ENCODE measurements at regions not wholly inside any gene's neighbourhood (a gene's known extent, or its start where the extent isn't known, plus 50 kb on each side); places are given as distances from the start of the nearest gene placed in this dataset.

DNA sequence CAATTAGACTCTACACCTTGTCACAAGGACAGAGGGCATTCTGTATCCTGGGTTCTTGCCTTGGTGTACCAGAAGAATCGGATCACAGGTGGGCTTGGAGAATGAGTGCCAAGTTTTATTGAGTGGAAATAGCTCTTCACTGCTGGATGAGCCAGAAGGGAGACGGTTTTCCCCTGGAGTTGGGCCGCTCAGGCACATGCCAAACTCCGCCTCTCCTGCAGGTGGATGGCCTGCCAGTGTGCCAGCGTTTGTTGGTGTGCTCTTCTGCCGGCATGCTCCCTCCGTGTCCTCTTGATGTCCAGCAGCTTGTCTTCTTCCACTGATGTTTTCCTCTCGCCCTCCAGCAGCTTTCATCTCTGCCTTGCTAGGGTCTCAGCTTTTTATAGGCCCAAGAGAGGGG is 115.5 kb upstream of the RAB27B start:
- DNase-seq = no peak
- in situ Hi-C loops (cut with HindIII; ENCODE audit: low pct_ligation_motif_present, low pct_unique_long_range_greater_than_20kb, low sequenced_read_pairs) = no loop called here

DNA sequence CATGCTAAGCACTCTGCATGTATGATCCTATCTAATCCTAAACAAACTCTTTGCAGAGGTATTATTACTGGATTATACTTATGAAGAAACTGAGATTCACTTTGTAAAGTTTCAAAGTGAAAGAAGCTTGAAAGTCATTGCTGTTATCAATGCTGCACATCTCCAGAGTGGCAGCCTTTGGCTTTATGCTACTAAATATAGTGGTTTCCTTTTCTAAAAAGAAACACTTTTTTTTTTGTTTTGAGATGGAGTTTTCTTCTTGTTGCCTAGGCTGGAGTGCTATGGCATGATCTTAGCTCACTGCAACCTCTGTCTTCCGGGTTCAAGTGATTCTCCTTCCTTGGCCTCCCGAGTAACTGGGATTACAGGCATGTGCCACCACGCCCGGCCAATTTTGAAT is 114.9 kb upstream of the RAB27B start:
- DNase-seq = no peak
- in situ Hi-C loops (cut with HindIII; ENCODE audit: low pct_ligation_motif_present, low pct_unique_long_range_greater_than_20kb, low sequenced_read_pairs) = no loop called here

DNA sequence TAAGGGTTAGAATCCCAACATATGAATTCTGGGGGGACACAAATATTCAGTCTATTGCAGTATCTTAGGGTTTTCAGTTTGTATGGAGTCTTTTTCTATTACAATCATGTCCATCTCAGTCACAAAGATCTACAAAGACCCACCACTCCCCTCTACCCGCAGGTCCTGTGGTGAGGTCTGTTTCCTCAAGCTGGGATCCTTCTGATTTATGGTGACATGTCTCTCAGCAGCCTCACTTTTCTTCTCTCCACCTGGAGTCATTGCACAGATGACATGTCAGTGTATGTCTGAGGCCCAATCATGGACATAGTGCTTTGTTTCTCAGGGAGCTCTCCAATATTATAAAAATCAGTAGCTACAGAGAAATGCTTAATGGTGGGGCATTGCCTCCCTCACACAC is 113.4 kb upstream of the RAB27B start:
- no peak for DNase-seq
- in situ Hi-C loops (cut with HindIII; ENCODE audit: low pct_ligation_motif_present, low pct_unique_long_range_greater_than_20kb, low sequenced_read_pairs) = no loop called here

DNA sequence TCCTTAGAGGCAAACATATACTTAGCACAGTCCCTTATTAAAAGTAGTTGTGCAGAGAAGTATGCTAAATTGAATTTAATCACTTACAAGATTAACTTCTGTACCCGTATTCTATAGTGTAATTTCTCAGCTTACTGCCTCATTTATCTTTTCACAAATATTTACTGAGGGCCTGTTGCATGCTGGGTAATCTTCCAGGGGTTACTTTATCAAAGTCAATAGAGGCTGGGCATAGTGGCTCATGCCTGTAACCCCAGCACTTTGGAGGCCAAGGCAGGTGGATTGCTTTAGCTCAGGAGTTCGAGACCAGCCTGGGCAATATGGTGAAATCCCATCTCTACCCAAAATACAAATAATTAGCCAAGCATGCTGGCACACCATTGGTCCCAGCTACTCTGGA is 111.7 kb upstream of the RAB27B start:
- no peak for DNase-seq

GRCh38 chr18:54717673-54718407 is 110.4 kb upstream of the RAB27B start:
- in situ Hi-C loops (cut with HindIII; ENCODE audit: low pct_ligation_motif_present, low pct_unique_long_range_greater_than_20kb, low sequenced_read_pairs) = no loop called here
- no peak for DNase-seq

More for the DNA sequence above, 111.7 kb upstream of the RAB27B start:
- in situ Hi-C loops (cut with HindIII; ENCODE audit: low pct_ligation_motif_present, low pct_unique_long_range_greater_than_20kb, low sequenced_read_pairs) = no loop called here

DNA sequence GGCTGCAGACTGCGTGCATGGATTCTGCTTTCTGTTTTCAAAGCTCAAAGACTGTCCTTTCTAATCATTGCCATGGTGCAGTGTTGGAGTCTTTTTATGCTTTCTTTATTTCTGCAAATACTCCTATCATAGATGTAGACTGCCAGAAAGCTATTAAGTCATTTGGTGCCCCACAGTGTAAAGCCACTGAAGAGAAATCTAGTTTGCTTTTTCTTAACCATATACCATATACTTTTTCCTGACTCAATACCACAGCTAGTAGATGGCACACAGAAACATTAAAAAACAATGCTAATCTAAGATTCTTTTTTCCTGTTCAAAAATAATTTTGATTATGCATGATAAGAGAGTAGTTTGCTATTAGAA is 109.9 kb upstream of the RAB27B start:
- DNase-seq = no peak
- in situ Hi-C loops (cut with HindIII; ENCODE audit: low pct_ligation_motif_present, low pct_unique_long_range_greater_than_20kb, low sequenced_read_pairs) = no loop called here

DNA sequence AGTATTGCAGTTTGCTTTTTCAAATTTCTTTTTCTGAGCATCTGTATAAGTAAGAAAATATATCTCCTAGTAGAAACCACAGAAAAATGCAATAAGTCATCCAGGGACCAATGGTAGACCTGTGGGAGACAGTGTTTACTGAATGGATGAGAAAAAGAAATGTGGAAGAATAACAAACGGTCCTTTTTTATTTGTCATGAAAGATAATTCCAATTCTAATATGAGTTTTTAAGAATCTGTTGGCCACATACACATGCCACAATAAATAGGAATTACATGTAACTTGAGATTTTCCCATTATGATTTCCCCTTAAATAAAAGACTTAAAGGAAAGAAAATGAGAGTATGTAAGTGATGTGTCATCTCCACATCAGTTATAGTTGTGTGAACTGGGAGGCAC is 107.7 kb upstream of the RAB27B start:
- in situ Hi-C loops (cut with HindIII; ENCODE audit: low pct_ligation_motif_present, low pct_unique_long_range_greater_than_20kb, low sequenced_read_pairs) = no loop called here

GRCh38 chr18:54726143-54726542 is 102.1 kb upstream of the RAB27B start:
- in situ Hi-C loops (cut with HindIII; ENCODE audit: low pct_ligation_motif_present, low pct_unique_long_range_greater_than_20kb, low sequenced_read_pairs) = no loop called here

More for the DNA sequence above, 107.7 kb upstream of the RAB27B start:
- no peak for DNase-seq

DNA sequence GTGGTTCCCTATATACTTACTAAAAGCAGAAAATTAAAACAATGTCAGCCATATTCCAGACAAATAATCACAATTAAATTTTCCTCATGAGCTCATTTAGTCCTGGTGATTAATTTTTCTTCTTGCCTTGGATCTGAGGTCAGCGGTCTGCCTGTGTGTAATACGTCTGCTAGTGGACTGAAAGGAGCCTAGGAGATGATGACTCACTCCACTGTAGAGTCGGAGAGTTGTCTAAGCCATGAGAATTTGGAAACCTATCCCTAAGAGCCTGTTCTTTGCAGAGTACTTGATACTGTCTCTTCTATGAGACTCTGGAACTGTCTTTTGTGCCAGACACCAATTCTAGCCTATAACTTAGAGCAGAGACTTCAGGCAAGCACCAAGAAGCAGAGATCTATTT is 94.2 kb upstream of the RAB27B start:
- DNase-seq = peak; percentile 13

More at GRCh38 chr18:54726143-54726542, 102.1 kb upstream of the RAB27B start:
- DNase-seq = no peak

DNA sequence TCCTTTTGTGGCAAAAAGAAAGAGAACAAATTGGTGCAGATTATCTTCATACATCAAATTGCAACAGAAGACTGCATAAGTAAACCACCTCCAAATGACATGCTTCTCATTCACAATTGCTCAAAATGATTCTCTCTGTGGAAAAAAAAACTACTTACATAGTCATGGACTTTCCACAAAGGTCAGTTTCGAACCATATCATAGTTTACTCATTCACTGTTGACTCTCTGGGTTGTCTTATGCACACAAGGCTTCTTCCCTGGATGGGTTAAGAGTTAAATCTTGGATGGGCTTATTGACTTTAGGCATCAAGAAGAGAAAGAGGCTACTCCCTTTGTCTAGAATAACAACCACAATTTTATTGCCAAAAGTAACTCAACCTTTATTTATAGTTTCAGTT is 91.3 kb upstream of the RAB27B start:
- no peak for DNase-seq
- in situ Hi-C loops (cut with HindIII; ENCODE audit: low pct_ligation_motif_present, low pct_unique_long_range_greater_than_20kb, low sequenced_read_pairs) = no loop called here

More for the DNA sequence above, 94.2 kb upstream of the RAB27B start:
- in situ Hi-C loops (cut with HindIII; ENCODE audit: low pct_ligation_motif_present, low pct_unique_long_range_greater_than_20kb, low sequenced_read_pairs) = no loop called here

DNA sequence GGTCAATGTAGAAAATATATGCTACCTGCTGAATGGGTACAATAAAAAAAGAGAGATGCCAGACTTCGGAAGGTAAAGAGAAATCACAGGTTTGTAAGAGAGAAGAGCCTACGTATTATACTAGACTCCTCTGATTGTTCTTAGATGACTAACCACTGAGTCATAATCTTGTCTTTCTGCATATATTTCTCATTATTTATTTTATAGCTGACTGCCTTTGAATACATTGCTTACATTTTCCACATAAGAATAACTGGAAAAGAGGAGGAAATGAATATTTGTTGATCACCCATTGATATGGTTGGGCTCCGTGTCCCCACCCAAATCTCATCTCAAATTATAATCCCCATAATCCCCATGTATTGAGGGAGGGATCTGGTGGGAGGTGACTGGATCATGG is 90.3 kb upstream of the RAB27B start:
- DNase-seq = no peak
- in situ Hi-C loops (cut with HindIII; ENCODE audit: low pct_ligation_motif_present, low pct_unique_long_range_greater_than_20kb, low sequenced_read_pairs) = no loop called here

DNA sequence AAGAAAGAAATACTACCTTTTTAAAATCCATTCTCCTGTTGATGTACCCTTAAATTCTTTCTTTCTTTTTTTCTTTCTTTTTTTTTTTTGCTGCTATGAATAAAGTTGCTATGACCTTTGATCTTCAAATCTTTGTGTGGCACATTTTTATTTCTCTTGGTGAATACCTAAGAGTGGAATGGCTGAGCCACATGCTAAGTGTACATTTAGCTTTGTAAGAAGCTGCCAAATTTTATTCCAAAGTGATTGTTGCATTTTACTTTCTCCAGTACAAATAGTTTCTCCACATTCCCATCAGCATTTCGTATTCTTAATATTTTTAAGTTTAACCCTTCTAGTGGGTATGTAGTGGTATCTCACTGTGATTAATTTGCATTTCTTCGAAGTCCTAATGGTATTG is 88.8 kb upstream of the RAB27B start:
- in situ Hi-C loops (cut with HindIII; ENCODE audit: low pct_ligation_motif_present, low pct_unique_long_range_greater_than_20kb, low sequenced_read_pairs) = no loop called here
- DNase-seq = no peak

GRCh38 chr18:54740136-54740846 is 88.0 kb upstream of the RAB27B start:
- DNase-seq = no peak
- in situ Hi-C loops (cut with HindIII; ENCODE audit: low pct_ligation_motif_present, low pct_unique_long_range_greater_than_20kb, low sequenced_read_pairs) = no loop called here

DNA sequence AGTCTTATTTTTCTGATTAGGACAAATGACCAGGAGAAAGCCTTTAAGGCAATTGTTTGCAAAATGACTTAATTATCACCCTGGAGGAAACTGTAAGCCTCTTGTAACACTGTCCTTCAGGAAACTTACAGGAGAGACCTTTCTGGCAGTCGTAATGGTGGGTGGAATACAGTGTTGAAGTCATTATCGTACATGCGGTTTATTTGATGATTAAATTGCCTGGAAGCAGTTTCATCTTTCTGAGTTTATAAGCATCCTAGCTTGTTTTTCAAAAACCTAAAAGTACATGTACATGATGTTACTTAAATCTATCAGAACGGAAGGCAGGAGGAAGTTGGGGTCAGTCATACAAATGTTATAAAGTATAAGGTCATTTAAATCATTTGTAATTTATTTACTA is 86.2 kb upstream of the RAB27B start:
- in situ Hi-C loops (cut with HindIII; ENCODE audit: low pct_ligation_motif_present, low pct_unique_long_range_greater_than_20kb, low sequenced_read_pairs) = no loop called here
- DNase-seq = no peak

DNA sequence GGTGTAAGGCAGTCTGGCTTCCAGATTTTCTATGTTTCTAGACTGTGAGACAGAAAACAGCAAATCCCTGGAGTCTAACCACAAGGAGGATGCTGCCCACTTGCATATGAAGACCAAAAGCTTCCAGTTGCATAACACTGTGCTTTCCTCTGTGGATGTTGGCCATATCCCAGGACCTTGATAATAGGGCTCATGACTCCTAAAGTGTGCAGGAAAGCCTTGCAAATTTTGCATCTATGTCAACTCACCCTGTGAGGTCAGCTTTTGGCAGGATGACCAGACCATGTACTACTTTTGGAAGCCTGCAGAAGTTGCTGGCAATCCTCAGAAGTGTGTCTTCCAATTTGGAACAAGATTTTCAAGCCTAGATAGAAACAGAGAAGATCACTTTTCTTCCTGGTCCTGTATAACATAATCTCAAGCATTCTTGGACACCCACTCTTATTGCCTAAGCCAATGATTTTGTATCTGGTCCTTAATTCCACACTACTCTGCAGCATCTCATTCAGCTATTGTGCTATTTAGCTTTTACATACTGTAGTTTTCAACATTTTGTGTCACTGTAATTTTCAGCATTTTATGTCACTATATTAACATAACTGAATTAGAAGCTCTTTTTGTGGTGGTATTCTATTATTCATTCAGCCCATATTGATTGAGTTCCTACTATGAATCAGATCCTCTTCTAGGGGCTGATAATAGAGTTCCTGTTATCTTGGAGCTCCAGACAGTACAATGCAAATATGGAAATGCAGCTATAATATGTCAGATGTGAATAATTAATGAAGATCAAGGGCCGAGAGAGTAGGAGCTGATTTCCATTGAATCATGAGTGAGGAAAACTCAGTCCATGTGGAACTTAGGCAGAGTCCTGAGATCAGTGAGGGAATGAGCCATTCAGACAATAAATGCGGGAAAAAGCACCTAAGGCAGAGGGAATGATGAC is 85.3 kb upstream of the RAB27B start:
- no peak for DNase-seq
- in situ Hi-C loops (cut with HindIII; ENCODE audit: low pct_ligation_motif_present, low pct_unique_long_range_greater_than_20kb, low sequenced_read_pairs) = no loop called here

- in situ Hi-C loops (cut with HindIII; ENCODE audit: low pct_ligation_motif_present, low pct_unique_long_range_greater_than_20kb, low sequenced_read_pairs) = no loop called here
Measured at GRCh38 chr18:54743605-54743995, 84.7 kb upstream of the RAB27B start.

DNA sequence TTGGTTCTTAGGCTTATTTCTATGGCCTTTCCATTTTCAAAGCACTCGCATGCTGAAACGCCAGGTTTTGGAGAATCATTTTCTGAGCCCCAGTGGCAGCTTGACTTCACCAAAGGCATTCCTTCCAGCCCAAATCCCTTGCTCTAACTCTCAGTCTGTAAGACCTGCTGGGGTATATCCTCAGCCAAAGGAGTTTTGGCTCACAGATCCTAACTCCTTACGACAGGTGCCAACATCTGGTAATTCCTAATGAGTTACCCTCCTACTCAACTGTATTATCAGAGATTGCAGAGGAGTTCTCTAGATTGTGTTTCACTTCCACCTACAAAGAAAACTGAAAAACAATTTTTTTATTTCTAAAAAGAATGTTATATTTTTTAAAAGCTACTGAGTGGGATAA is 79.0 kb upstream of the RAB27B start:
- in situ Hi-C loops (cut with HindIII; ENCODE audit: low pct_ligation_motif_present, low pct_unique_long_range_greater_than_20kb, low sequenced_read_pairs) = no loop called here
- no peak for DNase-seq

More at GRCh38 chr18:54743605-54743995, 84.7 kb upstream of the RAB27B start:
- no peak for DNase-seq

DNA sequence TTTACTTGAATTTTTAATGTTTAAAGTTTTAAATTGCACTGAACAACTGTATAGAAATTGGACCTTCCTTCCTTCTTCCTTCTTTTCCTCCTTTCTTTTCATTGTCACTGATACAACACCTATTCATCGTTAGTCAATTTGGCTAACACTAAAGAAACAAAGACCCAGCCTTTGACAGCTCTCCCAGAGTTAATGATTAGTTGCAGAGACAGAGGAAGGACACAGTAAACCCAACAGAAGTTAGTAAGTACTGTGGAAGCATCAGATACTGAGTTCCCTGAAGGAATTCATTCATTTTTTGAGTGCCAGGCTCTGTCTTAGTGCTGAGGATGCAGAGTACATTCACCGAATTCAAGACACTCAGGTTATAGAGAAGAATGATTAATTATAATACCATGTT is 77.9 kb upstream of the RAB27B start:
- no peak for DNase-seq
- in situ Hi-C loops (cut with HindIII; ENCODE audit: low pct_ligation_motif_present, low pct_unique_long_range_greater_than_20kb, low sequenced_read_pairs) = no loop called here

DNA sequence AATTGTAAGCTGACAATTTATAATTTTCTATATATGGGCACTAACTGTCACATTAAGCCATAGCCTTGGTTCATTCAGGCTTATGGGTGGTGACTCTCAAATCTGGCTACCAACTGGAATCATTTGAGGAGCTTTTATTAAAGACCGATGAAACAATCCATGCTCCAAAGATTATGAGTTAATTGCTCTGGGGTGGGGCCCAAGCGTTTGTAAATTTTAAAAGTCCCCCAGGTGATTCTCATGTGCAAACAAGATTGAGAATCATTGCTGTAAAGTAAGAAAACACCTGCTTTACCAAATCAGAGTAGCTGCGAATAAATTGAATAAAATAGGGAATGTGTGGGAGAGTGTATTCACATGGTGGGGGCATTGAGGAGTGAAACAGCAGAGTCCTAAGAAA is 76.1 kb upstream of the RAB27B start:
- no peak for DNase-seq
- in situ Hi-C loops (cut with HindIII; ENCODE audit: low pct_ligation_motif_present, low pct_unique_long_range_greater_than_20kb, low sequenced_read_pairs) = no loop called here

Measured in ACHN (cell line).